Hepatocyte (in vitro differentiated cells): ENCODE measurements at regions not wholly inside any gene's neighbourhood (a gene's known extent, or its start where the extent isn't known, plus 50 kb on each side); places are given as distances from the start of the nearest gene placed in this dataset.

Experiments used
- DNase-seq: peaks from one replicate; pipeline ENCODE4 v3.0.0-alpha.2; 2016; ENCODE audit warnings: low spot score
- H2AFZ ChIP-seq: fragments of 200-600 bp; sonication (generic); 2 replicates; pipeline ENCODE4 v1.6.0; 2016; ENCODE audit warnings: antibody characterized with exemption, mild to moderate bottlenecking
- H3K27ac ChIP-seq: fragments of 200-600 bp; sonication (generic); 2 replicates; pipeline ENCODE4 v1.5.1; 2016; ENCODE audit warnings: mild to moderate bottlenecking
- H3K27me3 ChIP-seq: fragments of 200-600 bp; sonication (generic); 2 replicates; pipeline ENCODE4 v1.6.1; 2016
- H3K36me3 ChIP-seq: fragments of 200-600 bp; sonication (generic); replicated peaks from 2 replicates; pipeline ENCODE4 v1.5.1; 2016; ENCODE audit warnings: low read depth; ENCODE audit not compliant: insufficient read depth
- H3K4me1 ChIP-seq: fragments of 200-600 bp; sonication (generic); 2 replicates; pipeline ENCODE4 v1.5.1; 2016; ENCODE audit warnings: mild to moderate bottlenecking, moderate library complexity; ENCODE audit not compliant: insufficient read depth
- H3K4me2 ChIP-seq: fragments of 200-600 bp; sonication (generic); 2 replicates; pipeline ENCODE4 v1.6.0; 2016
- H3K4me3 ChIP-seq: fragments of 200-600 bp; sonication (generic); 2 replicates; pipeline ENCODE4 v1.5.1; 2016; ENCODE audit warnings: mild to moderate bottlenecking
- H3K79me2 ChIP-seq: fragments of 200-600 bp; sonication (generic); 2 replicates; pipeline ENCODE4 v1.6.0; 2017; ENCODE audit warnings: mild to moderate bottlenecking
- H3K9me2 ChIP-seq: fragments of 200-600 bp; sonication (generic); replicated peaks from 2 replicates; pipeline ENCODE4 v1.6.0; 2017; ENCODE audit warnings: mild to moderate bottlenecking; ENCODE audit not compliant: insufficient read depth
- H3K9me3 ChIP-seq: fragments of 200-600 bp; sonication (generic); 2 replicates; pipeline ENCODE4 v1.5.1; 2016; ENCODE audit warnings: low read depth, mild to moderate bottlenecking
- H4K20me1 ChIP-seq: fragments of 200-600 bp; sonication (generic); 2 replicates; pipeline ENCODE4 v1.6.0; 2016; ENCODE audit warnings: mild to moderate bottlenecking; ENCODE audit not compliant: insufficient read depth, poor library complexity, severe bottlenecking
- EZH2 ChIP-seq: fragments of 200-600 bp; sonication (generic); IDR thresholded peaks from 2 replicates; pipeline ENCODE4 v1.6.1; 2016; ENCODE audit warnings: antibody characterized with exemption, mild to moderate bottlenecking, borderline replicate concordance
- EZH2phosphoT487 ChIP-seq: fragments of 200-600 bp; sonication (generic); IDR thresholded peaks from one replicate; pipeline ENCODE4 v1.6.1; 2018; ENCODE audit warnings: antibody characterized with exemption, mild to moderate bottlenecking, low read depth, moderate library complexity; ENCODE audit not compliant: unreplicated experiment, severe bottlenecking
- WGBS: methylation state at CpG from one replicate; pipeline ENCODE4 v1.1.6; 2016; ENCODE audit warnings: low lambda C conversion rate; ENCODE audit errors: missing lambda C conversion rate; 5-methylcytosine and 5-hydroxymethylcytosine counted together
- TF ChIP-seq, protein P1 (sequence below): fragments of 200-600 bp; sonication (generic); IDR thresholded peaks from 2 replicates; pipeline ENCODE4 v1.5.1; 2016; ENCODE audit warnings: antibody characterized with exemption, mild to moderate bottlenecking; ENCODE audit not compliant: poor library complexity

DNA sequence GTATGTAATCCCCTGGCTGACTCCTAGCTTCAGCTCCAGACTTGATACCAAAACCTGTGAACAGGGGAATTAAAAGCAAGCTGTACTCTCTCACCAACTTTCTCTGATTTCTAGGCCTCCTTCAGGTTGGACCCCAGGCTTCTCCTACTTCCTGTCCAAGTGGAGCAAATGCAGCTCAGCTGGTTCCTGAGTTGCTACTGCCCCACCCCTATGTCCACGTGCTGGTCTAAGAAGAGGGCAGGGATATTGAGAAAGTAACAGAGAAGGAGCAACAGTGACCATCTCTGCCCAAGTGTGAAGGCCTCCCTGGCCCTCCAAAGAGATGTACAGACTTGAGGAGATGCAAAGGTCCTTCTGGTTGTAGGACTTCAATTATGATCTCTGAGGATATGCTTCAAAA, 188.3 kb upstream of the MCHR2 start:
- H3K4me3 ChIP-seq, result no peak overlapping the region
- H3K27ac ChIP-seq, result no peak overlapping the region
- H3K4me2 ChIP-seq, result no peak overlapping the region
- no peaks in the 10 kb centered on the region for H3K27me3 ChIP-seq
- no peaks in the 10 kb centered on the region for H3K79me2 ChIP-seq
- no peak overlapping the region for H2AFZ ChIP-seq
- no peaks in the 10 kb centered on the region for H3K4me1 ChIP-seq
- H3K36me3 ChIP-seq, result no peaks in the 10 kb centered on the region
- 60% methylated on average over 1 of the region's 1 CpG for WGBS
- no peaks in the 10 kb centered on the region for H3K9me3 ChIP-seq
- DNase-seq, result no peak
- no peak for TF ChIP-seq EZH2phosphoT487
- no peak for TF ChIP-seq EZH2
- H4K20me1 ChIP-seq, result no peaks in the 10 kb centered on the region
- no peaks in the 10 kb centered on the region for H3K9me2 ChIP-seq

DNA sequence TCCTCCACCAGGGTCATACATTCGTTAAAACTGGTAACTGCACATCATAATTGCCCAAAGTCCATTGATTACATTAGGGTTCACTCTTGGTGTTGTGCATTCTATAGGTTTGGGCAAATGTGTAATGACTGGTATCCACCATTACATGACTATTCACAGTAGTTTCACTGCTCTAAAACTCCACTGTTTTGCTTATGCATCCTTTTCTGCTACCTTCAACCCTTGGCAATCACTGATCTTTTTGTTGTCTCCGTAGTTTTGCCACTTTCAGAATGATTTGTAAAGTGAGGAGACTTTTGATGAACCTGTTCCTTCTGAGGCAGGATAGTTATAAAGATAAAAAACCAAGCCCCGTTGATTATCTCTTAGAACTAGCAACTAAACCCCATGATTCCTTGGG, 187.3 kb upstream of the MCHR2 start:
- Histone ChIP-seq H3K4me2 (no peak overlapping the region), H2AFZ (no peak overlapping the region), H3K27me3 (no peaks in the 10 kb centered on the region), H4K20me1 (no peaks in the 10 kb centered on the region), H3K27ac (no peak overlapping the region), H3K36me3 (no peaks in the 10 kb centered on the region), H3K9me3 (no peaks in the 10 kb centered on the region), H3K79me2 (no peaks in the 10 kb centered on the region), H3K4me1 (peaks cover 8% of the 10 kb centered on the region), H3K9me2 (no peaks in the 10 kb centered on the region), H3K4me3 (no peak overlapping the region)
- no peak for DNase-seq
- TF ChIP-seq, protein P1, sequence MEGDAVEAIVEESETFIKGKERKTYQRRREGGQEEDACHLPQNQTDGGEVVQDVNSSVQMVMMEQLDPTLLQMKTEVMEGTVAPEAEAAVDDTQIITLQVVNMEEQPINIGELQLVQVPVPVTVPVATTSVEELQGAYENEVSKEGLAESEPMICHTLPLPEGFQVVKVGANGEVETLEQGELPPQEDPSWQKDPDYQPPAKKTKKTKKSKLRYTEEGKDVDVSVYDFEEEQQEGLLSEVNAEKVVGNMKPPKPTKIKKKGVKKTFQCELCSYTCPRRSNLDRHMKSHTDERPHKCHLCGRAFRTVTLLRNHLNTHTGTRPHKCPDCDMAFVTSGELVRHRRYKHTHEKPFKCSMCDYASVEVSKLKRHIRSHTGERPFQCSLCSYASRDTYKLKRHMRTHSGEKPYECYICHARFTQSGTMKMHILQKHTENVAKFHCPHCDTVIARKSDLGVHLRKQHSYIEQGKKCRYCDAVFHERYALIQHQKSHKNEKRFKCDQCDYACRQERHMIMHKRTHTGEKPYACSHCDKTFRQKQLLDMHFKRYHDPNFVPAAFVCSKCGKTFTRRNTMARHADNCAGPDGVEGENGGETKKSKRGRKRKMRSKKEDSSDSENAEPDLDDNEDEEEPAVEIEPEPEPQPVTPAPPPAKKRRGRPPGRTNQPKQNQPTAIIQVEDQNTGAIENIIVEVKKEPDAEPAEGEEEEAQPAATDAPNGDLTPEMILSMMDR, result no peak
- 88% methylated on average over 3 of the region's 3 CpGs for WGBS

DNA sequence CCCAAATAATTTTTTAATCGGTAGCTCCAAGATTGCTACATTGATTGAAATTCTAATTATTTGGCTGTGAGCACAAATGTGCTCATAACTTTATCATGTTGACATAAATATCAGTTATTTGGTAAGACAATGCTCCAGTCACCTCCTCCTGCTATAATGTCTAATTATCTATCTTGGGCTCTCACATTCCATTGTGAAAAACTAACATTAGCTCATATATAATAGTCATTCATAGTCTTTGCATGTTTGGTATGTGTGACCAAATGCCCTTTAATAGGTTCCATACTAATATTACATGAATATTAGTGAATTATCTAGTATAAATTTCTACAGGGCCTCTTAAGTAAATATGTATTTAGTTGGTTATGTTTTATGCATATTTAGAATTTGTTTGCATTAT, 185.6 kb upstream of the MCHR2 start:
- Histone ChIP-seq H3K9me2 (no peaks in the 10 kb centered on the region), H3K9me3 (no peaks in the 10 kb centered on the region), H3K36me3 (no peaks in the 10 kb centered on the region), H4K20me1 (no peaks in the 10 kb centered on the region), H2AFZ (no peak overlapping the region), H3K27me3 (no peaks in the 10 kb centered on the region), H3K79me2 (no peaks in the 10 kb centered on the region), H3K4me3 (no peak overlapping the region), H3K27ac (no peak overlapping the region), H3K4me1 (peaks cover 9% of the 10 kb centered on the region), H3K4me2 (no peak overlapping the region)
- TF ChIP-seq EZH2, result no peak
- TF ChIP-seq EZH2phosphoT487, result no peak
- TF ChIP-seq, protein P1, result no peak
- 100% methylated on average over 1 of the region's 1 CpG for WGBS
- no peak for DNase-seq

DNA sequence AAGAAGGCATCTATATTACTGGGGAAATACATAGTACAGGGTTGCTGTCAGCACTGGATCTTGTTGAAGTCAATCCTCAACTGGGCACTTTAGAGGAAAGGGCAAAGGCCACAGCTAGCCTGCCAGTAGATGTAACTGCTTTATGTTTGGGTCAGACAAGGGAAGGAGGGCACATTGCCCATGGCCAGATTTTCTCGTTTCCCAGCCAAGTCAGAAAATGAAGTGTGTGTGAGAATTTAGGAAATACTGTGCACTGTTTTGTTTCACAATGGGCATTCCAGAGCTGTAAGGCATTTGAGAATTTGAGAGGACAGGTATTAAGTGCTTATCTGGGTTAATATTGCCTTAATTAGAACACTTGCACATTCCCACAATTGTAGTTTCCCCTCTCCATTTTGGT, 183.9 kb upstream of the MCHR2 start:
- no peak overlapping the region for H3K4me2 ChIP-seq
- TF ChIP-seq EZH2, result no peak
- TF ChIP-seq, protein P1, result no peak
- no peak for TF ChIP-seq EZH2phosphoT487
- no peak overlapping the region for H2AFZ ChIP-seq
- DNase-seq, result no peak
- H3K27me3 ChIP-seq, result no peaks in the 10 kb centered on the region
- H3K9me3 ChIP-seq, result no peaks in the 10 kb centered on the region
- no peaks in the 10 kb centered on the region for H3K36me3 ChIP-seq
- no peak overlapping the region for H3K4me3 ChIP-seq
- no peak overlapping the region for H3K27ac ChIP-seq
- peaks cover 9% of the 10 kb centered on the region for H3K4me1 ChIP-seq
- no peaks in the 10 kb centered on the region for H3K79me2 ChIP-seq
- H4K20me1 ChIP-seq, result no peaks in the 10 kb centered on the region
- 86% methylated on average over 1 of the region's 1 CpG for WGBS
- H3K9me2 ChIP-seq, result no peaks in the 10 kb centered on the region
